Activated CD8-positive, alpha-beta T cell treated with anti-CD3 and anti-CD28 coated beads for 36 hours (primary cell): ENCODE measurements at regions not wholly inside any gene's neighbourhood (a gene's known extent, or its start where the extent isn't known, plus 50 kb on each side); places are given as distances from the start of the nearest gene placed in this dataset.

Experiments
- ATAC-seq: fragments of 200-7000 bp; cut with Tn5 transposase; one replicate; pipeline ENCODE4 v1.10.0; 2021; ENCODE audit warnings: mild to moderate bottlenecking, moderate library complexity
- CTCF ChIA-PET: fragments of 350-600 bp; sonication (Branson Sonifier 250); formaldehyde crosslinking; loops from one replicate; lab custom pipeline; 2021; ENCODE audit warnings: antibody characterized with exemption; lab: Charles Lee
- POLR2A ChIA-PET: fragments of 350-600 bp; sonication (Branson Sonifier 250); formaldehyde crosslinking; loops from one replicate; lab custom pipeline; 2021; ENCODE audit warnings: antibody characterized with exemption; lab: Charles Lee
- DNase-seq: peaks from one replicate; pipeline ENCODE4 v3.0.0-alpha.2; 2020
- H3K27ac Mint-ChIP-seq: one replicate; pipeline ENCODE4 v1.8.0; 2021; ENCODE audit warnings: mild to moderate bottlenecking, mixed read lengths
- H3K27me3 Mint-ChIP-seq: one replicate; pipeline ENCODE4 v1.8.0; 2021; ENCODE audit warnings: mixed read lengths
- H3K36me3 Mint-ChIP-seq: one replicate; pipeline ENCODE4 v1.8.0; 2021; ENCODE audit warnings: low read depth, mixed read lengths
- H3K4me1 Mint-ChIP-seq: one replicate; pipeline ENCODE4 v1.8.0; 2021; ENCODE audit warnings: low read depth, mixed read lengths
- H3K4me3 Mint-ChIP-seq: one replicate; pipeline ENCODE4 v1.8.0; 2021; ENCODE audit warnings: mild to moderate bottlenecking, moderate library complexity, mixed read lengths
- H3K9me3 Mint-ChIP-seq: one replicate; pipeline ENCODE4 v1.8.0; 2021; ENCODE audit warnings: mixed read lengths
- CTCF ChIP-seq: fragments of 200-600 bp; IDR thresholded peaks from one replicate; pipeline ENCODE4 v1.8.0; 2022; ENCODE audit warnings: antibody characterized with exemption, mild to moderate bottlenecking
- intact Hi-C: fragments of 100-400 bp; cut with micrococcal nuclease; formaldehyde crosslinking; loops from one replicate; pipeline ENCODE4 v1.10.0; 2022

- Mint-ChIP-seq H3K36me3 (no peaks in the 10 kb centered on the region), H3K27me3 (peaks cover 27% of the 10 kb centered on the region)
- no peak for ATAC-seq
Observed at GRCh38 chr4:153929675-153930074, 140.8 kb upstream of the SFRP2 start.

GRCh38 chr4:153927451-153927850, 138.6 kb upstream of the SFRP2 start:
- no peaks in the 10 kb centered on the region for H3K9me3 Mint-ChIP-seq
- no peak overlapping the region for H3K4me3 Mint-ChIP-seq
- ATAC-seq (no peak), DNase-seq (no peak)
- H3K27ac Mint-ChIP-seq = no peak overlapping the region
- no peaks in the 10 kb centered on the region for H3K4me1 Mint-ChIP-seq
- intact Hi-C loops = no loop called here
- H3K27me3 Mint-ChIP-seq = peaks cover 18% of the 10 kb centered on the region
- no peaks in the 10 kb centered on the region for H3K36me3 Mint-ChIP-seq
- CTCF ChIA-PET = interaction anchor here (1.0 to 2.0 kb wide), 2 partner anchors 11 to 23 kb away, joined by 3 to 4 read pairs; no protein-coding TSS in a partner anchor
- POLR2A ChIA-PET = interaction anchor here (1.1 kb wide), 1 partner anchor 28 kb away, joined by 5 read pairs; no protein-coding TSS in a partner anchor
- TF ChIP-seq CTCF = no peak

More at GRCh38 chr4:153929675-153930074, 140.8 kb upstream of the SFRP2 start:
- no peaks in the 10 kb centered on the region for H3K4me1 Mint-ChIP-seq
- intact Hi-C loops = no loop called here
- ChIA-PET CTCF (no interaction called here), POLR2A (no interaction called here)
- no peak overlapping the region for H3K27ac Mint-ChIP-seq
- TF ChIP-seq CTCF = no peak
- no peak for DNase-seq
- no peak overlapping the region for H3K4me3 Mint-ChIP-seq
- no peaks in the 10 kb centered on the region for H3K9me3 Mint-ChIP-seq

GRCh38 chr4:153922148-153922547, 133.3 kb upstream of the SFRP2 start:
- Mint-ChIP-seq H3K4me3 (no peak overlapping the region), H3K27ac (no peak overlapping the region), H3K27me3 (peaks cover 10% of the 10 kb centered on the region), H3K4me1 (peaks cover 8% of the 10 kb centered on the region), H3K9me3 (no peaks in the 10 kb centered on the region), H3K36me3 (no peaks in the 10 kb centered on the region)
- ChIA-PET POLR2A (no interaction called here), CTCF (no interaction called here)
- no peak for ATAC-seq
- DNase-seq = no peak
- TF ChIP-seq CTCF = no peak
- intact Hi-C loops = no loop called here

GRCh38 chr4:153919667-153920066, 130.8 kb upstream of the SFRP2 start:
- ChIA-PET CTCF (no interaction called here), POLR2A (no interaction called here)
- no peaks in the 10 kb centered on the region for H3K36me3 Mint-ChIP-seq
- H3K27ac Mint-ChIP-seq = no peak overlapping the region
- intact Hi-C loops = loop anchor here (10.0 kb wide), 1 partner anchor 115 kb away; no protein-coding TSS in a partner anchor
- H3K4me3 Mint-ChIP-seq = no peak overlapping the region
- peaks cover 27% of the 10 kb centered on the region for H3K4me1 Mint-ChIP-seq
- ATAC-seq (no peak), DNase-seq (no peak)
- no peak for TF ChIP-seq CTCF
- no peaks in the 10 kb centered on the region for H3K9me3 Mint-ChIP-seq
- peaks cover 10% of the 10 kb centered on the region for H3K27me3 Mint-ChIP-seq

GRCh38 chr4:153916273-153916755, 127.4 kb upstream of the SFRP2 start:
- no peak for TF ChIP-seq CTCF
- intact Hi-C loops = loop anchor here (10.0 kb wide), 1 partner anchor 112 kb away; no protein-coding TSS in a partner anchor
- ATAC-seq (peak; percentile 90), DNase-seq (peak; percentile 81)
- ChIA-PET CTCF (interaction anchor here (1.4 to 1.9 kb wide), 3 partner anchors 11 to 33 kb away, joined by 3 to 5 read pairs (median 4); no protein-coding TSS in a partner anchor), POLR2A (interaction anchor here (0.7 to 1.3 kb wide), 3 partner anchors 8 to 34 kb away, joined by 3 to 5 read pairs (median 3); no protein-coding TSS in a partner anchor)
- no peaks in the 10 kb centered on the region for H3K9me3 Mint-ChIP-seq
- peaks cover 27% of the 10 kb centered on the region for H3K27me3 Mint-ChIP-seq
- no peaks in the 10 kb centered on the region for H3K36me3 Mint-ChIP-seq
- peak overlapping the region; percentile 84 for H3K27ac Mint-ChIP-seq
- H3K4me1 Mint-ChIP-seq = peaks cover 26% of the 10 kb centered on the region
- no peak overlapping the region for H3K4me3 Mint-ChIP-seq
